Bronchial epithelial cell (primary cell): ENCODE measurements at regions not wholly inside any gene's neighbourhood (a gene's known extent, or its start where the extent isn't known, plus 50 kb on each side); places are given as distances from the start of the nearest gene placed in this dataset.
"Not testable (repeated sequence)": the region's sequence is repeated elsewhere in the genome, so short reads cannot be mapped to it uniquely, and the experiment has no call there.

Experiments
- DNase-seq: peaks from one replicate; pipeline ENCODE4 v3.0.0-alpha.2; 2010; ENCODE audit warnings: low read depth
- FAIRE-seq: peaks from 2 replicates; lab custom pipeline; 2011; peaks lifted over from hg19 to GRCh38; lab: Jason Lieb, UNC
- H3K27me3 ChIP-seq: 2 replicates; pipeline ENCODE4 v1.5.1; 2011; ENCODE audit warnings: low read length; ENCODE audit not compliant: control insufficient read depth, insufficient read depth
- H3K36me3 ChIP-seq: 2 replicates; pipeline ENCODE4 v1.5.1; 2011; ENCODE audit warnings: low read length; ENCODE audit not compliant: control insufficient read depth, insufficient read depth
- H3K4me3 ChIP-seq: 2 replicates; pipeline ENCODE4 v1.5.1; 2011; ENCODE audit warnings: mild to moderate bottlenecking, low read depth, low read length, control low read depth

GRCh38 chr2:111410868-111411406 is 290.2 kb downstream of the BCL2L11 start:
- not testable (repeated sequence) for FAIRE-seq, H3K4me3 ChIP-seq

DNA sequence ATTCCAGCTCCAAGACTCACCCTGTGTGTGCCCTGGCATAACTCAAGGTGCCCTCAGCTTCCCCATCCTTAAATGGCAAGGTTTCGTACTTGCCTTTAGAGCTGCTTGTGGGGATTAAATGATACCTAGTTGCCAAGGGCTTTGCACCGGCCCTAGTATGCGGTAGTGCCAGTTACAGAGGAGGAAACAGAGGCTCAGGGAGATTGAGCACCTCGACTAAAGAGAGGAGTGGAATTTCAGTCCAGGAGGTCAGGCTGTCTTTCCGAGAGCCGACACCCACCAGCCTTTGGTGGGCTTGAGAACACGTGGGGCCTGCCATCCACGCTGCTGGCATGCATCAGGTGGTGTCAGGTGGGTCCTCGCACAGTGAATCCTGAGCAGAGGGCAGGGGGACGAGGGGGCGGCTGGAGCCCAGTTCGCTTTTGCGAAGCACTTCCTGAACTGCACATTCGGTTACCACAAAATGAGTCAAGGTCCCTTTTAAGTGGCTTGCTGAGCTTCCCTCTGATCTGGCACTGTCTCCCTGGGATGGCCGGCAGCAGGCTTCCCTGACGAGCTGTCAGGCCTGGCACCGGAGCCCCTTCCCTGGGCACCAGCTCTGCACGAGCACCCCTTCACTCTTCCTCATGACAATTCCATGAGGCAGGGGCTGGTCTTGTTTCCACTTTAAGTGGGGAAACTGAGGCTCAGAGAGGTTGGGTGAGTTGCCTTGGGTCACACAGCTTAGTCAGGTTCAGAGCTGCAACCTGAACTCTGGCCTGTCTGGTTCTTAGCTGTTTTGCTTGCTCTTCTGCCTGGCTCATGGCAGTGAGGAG is 291.4 kb downstream of the BCL2L11 start:
- not testable (repeated sequence) for H3K36me3 ChIP-seq, DNase-seq, FAIRE-seq, H3K4me3 ChIP-seq, H3K27me3 ChIP-seq

More at GRCh38 chr2:111410868-111411406, 290.2 kb downstream of the BCL2L11 start:
- DNase-seq, H3K27me3 ChIP-seq, H3K36me3 ChIP-seq: not testable (repeated sequence)

DNA sequence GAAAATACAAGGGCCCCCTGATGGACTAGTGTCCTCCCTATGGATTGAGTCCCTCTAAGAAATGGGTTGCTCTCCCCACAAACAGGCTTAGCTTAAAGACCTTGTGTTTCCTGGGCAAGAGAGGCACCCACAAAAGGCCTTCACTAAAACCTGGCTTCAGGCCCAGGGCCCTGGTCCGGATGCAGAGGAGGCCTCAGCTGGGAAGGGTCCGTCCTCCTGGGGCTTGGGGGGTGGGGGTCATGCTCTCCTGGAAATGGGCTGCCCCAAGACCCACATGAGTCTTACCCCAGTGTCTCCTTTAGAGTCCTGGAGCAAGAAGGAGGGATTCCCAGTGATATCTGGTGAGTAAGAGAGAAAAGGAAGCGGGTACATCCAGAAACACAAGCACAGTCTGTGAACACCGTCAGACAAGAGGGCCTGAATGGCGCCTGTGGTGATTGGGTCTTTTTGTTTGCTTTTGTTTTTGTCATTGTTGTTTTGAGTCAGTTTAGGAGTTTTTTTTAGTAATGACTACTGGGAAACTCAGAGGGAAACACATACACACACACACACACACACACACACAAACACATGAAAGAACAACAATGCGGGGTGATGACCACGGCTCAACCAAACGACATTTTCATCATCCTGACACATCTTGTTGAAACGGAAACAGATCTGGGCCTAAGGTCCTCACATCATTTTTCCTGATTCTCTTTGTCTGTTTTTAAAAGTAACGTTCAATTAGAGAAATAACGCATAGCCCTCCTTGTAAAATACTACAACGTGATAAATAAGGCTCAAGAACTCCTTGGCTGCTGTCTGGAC is 292.3 kb downstream of the BCL2L11 start:
- DNase-seq, FAIRE-seq, H3K27me3 ChIP-seq, H3K36me3 ChIP-seq, H3K4me3 ChIP-seq: not testable (repeated sequence)

GRCh38 chr2:111413950-111414349 is 293.2 kb downstream of the BCL2L11 start:
- H3K4me3 ChIP-seq, H3K36me3 ChIP-seq, DNase-seq, H3K27me3 ChIP-seq, FAIRE-seq: not testable (repeated sequence)

DNA sequence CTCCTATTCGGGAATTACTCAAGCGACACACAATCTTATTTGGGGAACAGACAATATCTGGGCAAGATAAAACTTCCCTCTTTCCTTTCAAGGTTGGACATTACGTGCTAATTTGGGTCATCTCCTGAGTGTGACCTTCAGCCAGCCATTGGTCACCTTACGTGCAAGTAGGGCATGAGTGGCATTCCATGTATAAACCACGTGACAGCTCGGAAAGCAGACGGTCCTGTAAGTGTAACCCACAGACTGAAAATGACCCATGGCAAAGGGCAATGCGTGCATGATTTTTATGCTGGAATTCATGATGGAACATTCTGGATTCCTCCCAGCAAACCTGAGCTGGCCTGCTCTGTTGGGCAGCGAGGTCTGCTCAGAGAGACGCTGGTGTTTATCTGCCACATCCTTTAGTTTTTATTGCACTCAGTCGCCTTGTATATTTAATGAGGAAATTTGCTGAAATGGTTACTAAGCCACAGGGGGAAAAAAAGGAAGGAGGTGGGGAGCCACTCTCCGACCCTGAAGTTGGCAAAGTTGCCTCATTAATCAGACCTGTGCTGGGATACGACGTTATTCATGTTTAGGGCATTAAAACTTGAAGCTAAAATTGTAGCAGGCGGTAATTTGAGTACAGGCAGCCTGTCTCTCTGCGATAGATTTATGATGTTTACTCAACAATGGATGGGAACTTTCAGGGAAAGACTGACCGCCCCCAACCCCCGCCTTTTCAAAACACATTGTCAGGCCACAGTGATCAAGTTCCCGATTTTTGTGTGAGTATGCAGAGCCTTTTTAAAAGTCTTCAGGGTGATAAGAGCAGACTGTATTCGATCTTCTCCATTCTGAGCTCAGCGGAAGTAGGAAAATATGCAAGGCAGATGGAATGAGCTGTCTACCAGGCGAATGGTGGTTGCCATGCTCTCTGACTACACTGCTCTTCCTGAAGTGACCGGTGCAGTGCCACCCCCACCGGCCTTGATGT is 295.3 kb downstream of the BCL2L11 start:
- H3K4me3 ChIP-seq, H3K36me3 ChIP-seq, H3K27me3 ChIP-seq, FAIRE-seq, DNase-seq: not testable (repeated sequence)

- H3K27me3 ChIP-seq, H3K36me3 ChIP-seq, DNase-seq, FAIRE-seq, H3K4me3 ChIP-seq: not testable (repeated sequence)
Observed at GRCh38 chr2:111417026-111417425, 296.3 kb downstream of the BCL2L11 start.

- not testable (repeated sequence) for H3K36me3 ChIP-seq, FAIRE-seq, H3K4me3 ChIP-seq, H3K27me3 ChIP-seq, DNase-seq
Observed at GRCh38 chr2:111418091-111418875, 297.6 kb downstream of the BCL2L11 start.

DNA sequence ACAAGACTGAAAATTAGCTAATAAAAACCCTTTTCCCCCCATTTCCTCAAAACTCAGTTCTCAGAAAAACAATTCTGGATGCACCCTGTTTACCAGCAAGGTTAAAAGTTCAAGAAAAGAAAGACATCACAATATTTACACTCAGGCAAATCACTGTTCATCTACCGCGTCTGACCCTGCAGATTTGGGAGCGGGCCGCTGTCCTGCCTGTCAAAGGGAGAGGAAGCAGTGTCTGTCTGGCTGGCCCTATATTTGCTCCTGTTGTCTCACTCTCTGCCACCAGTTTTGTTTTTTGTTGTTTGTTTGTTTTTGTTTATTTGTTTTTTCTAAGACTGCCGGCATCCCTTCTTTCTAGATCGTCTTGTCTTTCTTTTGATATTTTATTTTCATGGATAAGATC is 299.4 kb downstream of the BCL2L11 start:
- H3K27me3 ChIP-seq, H3K4me3 ChIP-seq, H3K36me3 ChIP-seq, DNase-seq, FAIRE-seq: not testable (repeated sequence)

GRCh38 chr2:111420835-111421234 is 300.1 kb downstream of the BCL2L11 start:
- DNase-seq, H3K4me3 ChIP-seq, FAIRE-seq, H3K27me3 ChIP-seq, H3K36me3 ChIP-seq: not testable (repeated sequence)

DNA sequence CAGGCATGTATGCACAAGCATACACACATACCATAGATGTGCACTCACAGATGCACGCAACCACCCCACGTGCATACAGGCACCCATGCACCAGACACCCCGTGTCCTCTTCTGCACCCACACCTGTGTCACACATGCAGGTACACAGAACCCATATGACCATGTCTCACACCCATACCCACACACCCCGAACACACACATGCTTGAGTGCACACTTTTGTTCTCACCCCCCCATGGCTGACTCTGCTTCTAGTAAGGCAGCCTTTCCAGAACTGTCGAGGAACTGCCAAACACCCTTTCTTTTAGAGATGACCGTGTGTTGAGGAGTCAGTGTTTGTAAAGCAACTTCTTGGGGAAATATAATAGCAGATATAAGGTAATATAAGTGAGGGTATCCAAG is 301.2 kb downstream of the BCL2L11 start:
- not testable (repeated sequence) for FAIRE-seq, H3K36me3 ChIP-seq, DNase-seq, H3K4me3 ChIP-seq, H3K27me3 ChIP-seq

DNA sequence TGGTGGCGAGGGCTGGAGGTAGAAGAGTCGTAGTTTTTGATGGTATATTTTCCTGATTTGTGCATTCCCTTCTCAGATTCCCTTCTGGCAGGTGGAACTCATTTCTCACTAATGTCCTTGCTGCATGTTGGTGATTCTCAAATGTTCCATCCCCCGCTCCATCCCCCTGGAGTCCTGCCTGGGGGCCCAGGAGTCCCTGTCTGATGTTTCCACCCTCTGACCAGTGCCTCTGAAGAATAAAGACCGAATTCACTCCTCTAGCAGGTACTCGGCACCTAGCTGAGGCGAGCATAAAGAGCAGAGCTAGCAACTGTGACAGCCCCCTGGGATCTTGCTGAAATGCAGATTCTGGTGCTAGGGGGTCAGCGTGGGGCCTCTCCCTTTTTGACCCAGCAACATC is 301.8 kb downstream of the BCL2L11 start:
- not testable (repeated sequence) for FAIRE-seq, H3K4me3 ChIP-seq, H3K27me3 ChIP-seq, H3K36me3 ChIP-seq, DNase-seq

DNA sequence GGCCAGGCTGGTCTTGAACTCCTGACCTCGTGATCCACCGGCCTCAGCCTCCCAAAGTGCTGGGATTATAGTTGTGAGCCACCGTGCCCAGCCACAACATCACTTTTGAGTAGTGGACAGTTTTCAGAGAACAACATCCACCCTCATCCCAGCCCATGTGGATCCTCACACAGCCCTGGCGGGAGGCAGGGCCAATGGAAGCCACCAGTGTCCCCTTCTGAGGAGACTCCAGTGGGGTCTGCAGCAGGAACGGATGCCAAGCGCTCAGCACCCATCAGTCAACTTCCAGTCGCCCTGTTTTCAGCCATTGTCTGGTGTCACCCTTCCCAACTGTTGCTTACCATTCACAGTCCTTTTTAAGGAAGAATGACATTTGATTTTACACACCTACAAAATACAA is 302.5 kb downstream of the BCL2L11 start:
- not testable (repeated sequence) for FAIRE-seq

DNA sequence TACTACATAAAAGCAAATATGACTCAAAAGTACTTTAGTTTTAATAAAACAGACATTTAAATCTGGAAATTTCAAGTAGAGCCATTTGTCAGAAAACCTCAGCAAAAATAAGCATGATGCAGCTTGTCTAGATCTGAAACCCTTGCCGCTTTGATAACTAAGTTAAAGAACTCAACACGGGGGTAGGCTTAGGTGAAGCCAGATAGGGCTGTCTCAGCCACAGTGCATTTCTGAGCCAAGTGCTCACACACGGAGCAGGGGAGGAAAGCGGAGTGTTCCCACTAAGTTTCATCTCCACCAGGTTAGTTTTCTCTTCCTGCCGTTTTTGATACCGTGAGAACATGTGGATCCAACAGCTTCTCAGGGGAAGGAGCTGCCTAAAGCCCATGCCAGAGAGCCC is 303.5 kb downstream of the BCL2L11 start:
- not testable (repeated sequence) for H3K36me3 ChIP-seq, H3K27me3 ChIP-seq, FAIRE-seq, H3K4me3 ChIP-seq, DNase-seq

More for the DNA sequence above, 302.5 kb downstream of the BCL2L11 start:
- not testable (repeated sequence) for H3K4me3 ChIP-seq, H3K36me3 ChIP-seq, DNase-seq, H3K27me3 ChIP-seq
